OCI-LY3 (cell line): ENCODE measurements at regions not wholly inside any gene's neighbourhood (a gene's known extent, or its start where the extent isn't known, plus 50 kb on each side); places are given as distances from the start of the nearest gene placed in this dataset.

Source experiments
- H2AFZ ChIP-seq: fragments of 200-600, 300-600 bp; shearing (Covaris generic); 2 replicates; pipeline ENCODE4 v1.6.0; 2014; ENCODE audit warnings: antibody characterized with exemption, low read depth, low read length
- H3K27ac ChIP-seq: fragments of 200-600, 300-600 bp; sonication (generic); 2 replicates; pipeline ENCODE4 v1.5.1; 2014; ENCODE audit warnings: mild to moderate bottlenecking, low read length, moderate library complexity, mixed read lengths
- H3K27me3 ChIP-seq: fragments of 200-600, 300-600 bp; sonication (generic); 2 replicates; pipeline ENCODE4 v1.6.1; 2014; ENCODE audit warnings: low read depth, low read length, mixed read lengths
- H3K36me3 ChIP-seq: fragments of 200-600, 300-600 bp; sonication (generic); replicated peaks from 2 replicates; pipeline ENCODE3; 2014; ENCODE audit warnings: low read depth, low read length, mixed read lengths
- H3K4me1 ChIP-seq: fragments of 300-600, 200-600 bp; sonication (generic); 2 replicates; pipeline ENCODE4 v1.6.1; 2014; ENCODE audit warnings: low read length, mixed read lengths
- H3K4me2 ChIP-seq: fragments of 200-600, 300-600 bp; sonication (generic); 2 replicates; pipeline ENCODE4 v1.6.1; 2014; ENCODE audit warnings: low read length, mixed read lengths
- H3K4me3 ChIP-seq: fragments of 300-600, 200-600 bp; sonication (generic); 2 replicates; pipeline ENCODE4 v1.5.1; 2014; ENCODE audit warnings: antibody characterized with exemption, mild to moderate bottlenecking, low read length, moderate library complexity
- H3K79me2 ChIP-seq: fragments of 300-600, 200-600 bp; shearing (Covaris generic); 2 replicates; pipeline ENCODE4 v1.6.1; 2014; ENCODE audit warnings: mild to moderate bottlenecking, low read length, mixed read lengths
- H3K9ac ChIP-seq: fragments of 300-600, 200-600 bp; shearing (Covaris generic); 2 replicates; pipeline ENCODE4 v1.6.0; 2014; ENCODE audit warnings: mild to moderate bottlenecking, low read length, moderate library complexity
- H3K9me3 ChIP-seq: fragments of 200-600, 300-600 bp; shearing (Covaris generic); 2 replicates; pipeline ENCODE4 v1.6.1; 2014; ENCODE audit warnings: low read length, mixed read lengths; ENCODE audit not compliant: insufficient read depth
- H4K20me1 ChIP-seq: fragments of 200-600, 300-600 bp; sonication (generic); 2 replicates; pipeline ENCODE4 v1.6.1; 2016; ENCODE audit warnings: low read length, mixed read lengths; ENCODE audit not compliant: insufficient read depth
- CTCF ChIP-seq: fragments of 200-600, 300-600 bp; sonication (generic); IDR thresholded peaks from 2 replicates; pipeline ENCODE4 v1.5.1; 2014; ENCODE audit warnings: antibody characterized with exemption, low read length, low read depth
- EZH2phosphoT487 ChIP-seq: fragments of 200-600 bp; shearing (Covaris generic); IDR thresholded peaks from 2 replicates; pipeline ENCODE4 v1.6.1; 2018; ENCODE audit warnings: antibody characterized with exemption, mixed run types, low read depth

DNA sequence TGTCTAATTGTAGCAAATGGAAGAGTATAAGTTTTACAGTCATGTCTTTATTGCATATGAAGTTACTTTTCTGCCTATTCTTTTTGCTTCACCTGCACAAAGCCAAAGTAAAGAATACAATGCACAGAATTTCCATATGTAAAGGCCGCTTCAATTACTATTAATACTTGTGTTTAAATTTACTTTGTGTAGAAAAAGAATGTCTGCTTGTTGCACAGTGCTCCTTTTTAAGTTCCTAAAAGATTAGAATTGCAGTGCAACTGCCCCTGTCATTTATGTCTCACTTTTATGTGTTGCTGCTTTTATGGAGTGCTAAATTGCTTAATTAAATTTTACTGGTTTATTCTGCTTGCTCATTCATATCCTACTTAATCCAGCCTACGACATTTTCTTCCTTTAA is 830.5 kb downstream of the PDHA2 start:
- no peak overlapping the region for H2AFZ ChIP-seq
- H3K4me2 ChIP-seq = no peak overlapping the region
- H3K79me2 ChIP-seq = no peaks in the 10 kb centered on the region
- H3K9me3 ChIP-seq = no peaks in the 10 kb centered on the region
- H3K9ac ChIP-seq = no peak overlapping the region
- H3K27me3 ChIP-seq = no peaks in the 10 kb centered on the region
- no peaks in the 10 kb centered on the region for H3K36me3 ChIP-seq
- TF ChIP-seq EZH2phosphoT487 (no peak), CTCF (no peak)
- no peaks in the 10 kb centered on the region for H4K20me1 ChIP-seq
- H3K4me1 ChIP-seq = peaks cover 4% of the 10 kb centered on the region; the same call in 1 of the 2 replicates
- H3K27ac ChIP-seq = no peak overlapping the region
- no peak overlapping the region for H3K4me3 ChIP-seq

DNA sequence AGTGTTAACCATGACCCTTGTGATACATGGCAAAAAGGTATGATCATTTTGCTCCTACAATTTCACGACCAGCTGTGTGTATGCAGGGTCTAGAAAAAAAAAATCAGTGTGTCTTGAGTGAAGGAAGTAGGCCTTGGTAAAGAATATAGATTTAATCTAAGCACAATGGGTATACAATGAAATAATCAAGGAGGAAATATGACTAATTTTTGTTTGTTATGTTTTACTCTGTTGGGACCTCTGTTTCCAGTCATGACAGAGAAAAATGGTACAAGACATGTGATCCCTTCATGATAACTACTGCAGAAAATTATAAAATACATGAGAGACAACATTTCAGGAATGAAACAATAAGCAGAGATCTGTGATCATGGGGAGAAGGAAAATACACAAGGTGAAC is 835.5 kb downstream of the PDHA2 start:
- Histone ChIP-seq H3K79me2 (no peaks in the 10 kb centered on the region), H3K27ac (no peak overlapping the region), H3K4me2 (no peak overlapping the region), H3K27me3 (no peaks in the 10 kb centered on the region), H4K20me1 (no peaks in the 10 kb centered on the region), H3K4me1 (peaks cover 10% of the 10 kb centered on the region; the same call in 1 of the 2 replicates), H3K9ac (no peak overlapping the region), H3K9me3 (no peaks in the 10 kb centered on the region), H3K4me3 (no peak overlapping the region), H2AFZ (no peak overlapping the region), H3K36me3 (no peaks in the 10 kb centered on the region)
- no peak for TF ChIP-seq CTCF
- no peak for TF ChIP-seq EZH2phosphoT487

- peaks cover 10% of the 10 kb centered on the region; the same call in 1 of the 2 replicates for H3K4me1 ChIP-seq
- H3K27me3 ChIP-seq = no peaks in the 10 kb centered on the region
- no peaks in the 10 kb centered on the region for H3K9me3 ChIP-seq
- H3K27ac ChIP-seq = no peak overlapping the region
- H3K79me2 ChIP-seq = no peaks in the 10 kb centered on the region
- no peak overlapping the region for H3K4me2 ChIP-seq
- no peak overlapping the region for H3K9ac ChIP-seq
- TF ChIP-seq CTCF (no peak), EZH2phosphoT487 (no peak)
- H3K4me3 ChIP-seq = no peak overlapping the region
- H4K20me1 ChIP-seq = no peaks in the 10 kb centered on the region
- no peak overlapping the region for H2AFZ ChIP-seq
- no peaks in the 10 kb centered on the region for H3K36me3 ChIP-seq
Measured at GRCh38 chr4:96675896-96676295, 836.0 kb downstream of the PDHA2 start.

GRCh38 chr4:96676754-96677435 is 837.0 kb downstream of the PDHA2 start:
- H3K27me3 ChIP-seq = no peaks in the 10 kb centered on the region
- no peaks in the 10 kb centered on the region for H3K36me3 ChIP-seq
- no peaks in the 10 kb centered on the region for H3K79me2 ChIP-seq
- H3K4me3 ChIP-seq = no peak overlapping the region
- H3K27ac ChIP-seq = no peak overlapping the region
- no peak overlapping the region for H3K4me2 ChIP-seq
- no peaks in the 10 kb centered on the region for H3K9me3 ChIP-seq
- no peaks in the 10 kb centered on the region for H4K20me1 ChIP-seq
- TF ChIP-seq EZH2phosphoT487 (no peak), CTCF (no peak)
- H3K4me1 ChIP-seq = peaks cover 10% of the 10 kb centered on the region; the same call in 1 of the 2 replicates
- H3K9ac ChIP-seq = no peak overlapping the region
- no peak overlapping the region for H2AFZ ChIP-seq
